RWPE1 (cell line): ENCODE measurements at regions not wholly inside any gene's neighbourhood (a gene's known extent, or its start where the extent isn't known, plus 50 kb on each side); places are given as distances from the start of the nearest gene placed in this dataset.

Source experiments
- CTCF ChIA-PET: fragments of 350-600 bp; sonication (Branson Sonifier 250); formaldehyde crosslinking; extraction: SDS; loops from one replicate; lab custom pipeline; 2021; lab: Yijun Ruan, JAX
- POLR2A ChIA-PET: fragments of 400-600 bp; formaldehyde crosslinking; extraction: SDS; loops from one replicate; lab custom pipeline; 2020; ENCODE audit warnings: antibody characterized with exemption; ENCODE audit not compliant: low non-redundant PET; lab: Yijun Ruan, JAX
- DNase-seq: peaks from one replicate; pipeline ENCODE4 v3.0.0; 2012; ENCODE audit warnings: low spot score
- H3K27ac ChIP-seq: fragments of 450-650 bp; 2 replicates; pipeline ENCODE4 v1.5.1; 2017
- TF ChIP-seq, protein P1 (sequence below): fragments of 450-650 bp; conservative IDR thresholded peaks from 2 replicates; pipeline ENCODE4 v1.5.1; 2017; ENCODE audit warnings: low read depth, mild to moderate bottlenecking

DNA sequence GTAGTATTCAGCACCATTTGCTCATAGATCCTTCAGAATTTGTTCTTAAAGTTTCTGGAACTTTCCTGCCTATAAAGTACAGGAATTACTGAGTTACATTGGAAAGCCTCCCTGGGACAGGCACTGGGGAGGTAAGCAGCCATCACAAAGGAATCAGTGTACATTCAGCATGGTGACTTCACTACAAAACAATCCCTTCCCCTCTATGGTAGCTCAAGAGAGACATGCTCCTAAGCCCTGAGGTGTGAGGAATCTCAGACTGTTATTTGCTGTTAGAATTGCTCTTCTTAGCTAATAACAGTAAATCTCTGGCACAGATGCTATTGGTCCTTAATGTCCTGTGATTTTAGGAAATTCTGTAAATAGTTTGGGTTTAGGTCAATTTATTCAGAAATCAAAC is 1898.0 kb upstream of the PCDH7 start:
- CTCF ChIA-PET, result interaction anchor here (0.7 kb wide), 1 partner anchor 101 kb away, joined by 3 read pairs; no protein-coding TSS in a partner anchor

DNA sequence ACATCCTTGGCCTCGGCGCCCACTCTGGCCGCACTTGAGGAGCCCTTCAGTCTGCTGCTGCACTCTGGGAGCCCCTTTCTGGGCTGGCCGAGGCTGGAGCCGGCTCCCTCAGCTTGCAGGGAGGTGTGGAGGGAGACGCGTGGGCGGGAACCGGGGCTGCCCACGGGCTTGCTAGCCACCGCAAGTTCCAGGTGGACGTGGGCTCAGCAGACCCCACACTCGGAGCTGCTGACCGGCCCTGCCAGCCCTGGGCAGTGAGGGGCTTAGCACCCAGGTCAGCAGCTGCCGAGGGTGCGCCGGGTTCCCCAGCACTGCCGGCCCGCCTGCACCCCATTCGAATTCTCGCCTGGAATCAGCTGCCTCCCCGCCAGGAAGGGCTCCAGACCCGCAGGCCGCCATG is 1892.3 kb upstream of the PCDH7 start:
- no peak overlapping the region for H3K27ac ChIP-seq
- CTCF ChIA-PET, result no interaction called here
- DNase-seq, result no peak
- POLR2A ChIA-PET, result no interaction called here
- TF ChIP-seq, protein P1, sequence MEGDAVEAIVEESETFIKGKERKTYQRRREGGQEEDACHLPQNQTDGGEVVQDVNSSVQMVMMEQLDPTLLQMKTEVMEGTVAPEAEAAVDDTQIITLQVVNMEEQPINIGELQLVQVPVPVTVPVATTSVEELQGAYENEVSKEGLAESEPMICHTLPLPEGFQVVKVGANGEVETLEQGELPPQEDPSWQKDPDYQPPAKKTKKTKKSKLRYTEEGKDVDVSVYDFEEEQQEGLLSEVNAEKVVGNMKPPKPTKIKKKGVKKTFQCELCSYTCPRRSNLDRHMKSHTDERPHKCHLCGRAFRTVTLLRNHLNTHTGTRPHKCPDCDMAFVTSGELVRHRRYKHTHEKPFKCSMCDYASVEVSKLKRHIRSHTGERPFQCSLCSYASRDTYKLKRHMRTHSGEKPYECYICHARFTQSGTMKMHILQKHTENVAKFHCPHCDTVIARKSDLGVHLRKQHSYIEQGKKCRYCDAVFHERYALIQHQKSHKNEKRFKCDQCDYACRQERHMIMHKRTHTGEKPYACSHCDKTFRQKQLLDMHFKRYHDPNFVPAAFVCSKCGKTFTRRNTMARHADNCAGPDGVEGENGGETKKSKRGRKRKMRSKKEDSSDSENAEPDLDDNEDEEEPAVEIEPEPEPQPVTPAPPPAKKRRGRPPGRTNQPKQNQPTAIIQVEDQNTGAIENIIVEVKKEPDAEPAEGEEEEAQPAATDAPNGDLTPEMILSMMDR, result no peak

More for the DNA sequence above, 1898.0 kb upstream of the PCDH7 start:
- DNase-seq, result no peak
- TF ChIP-seq, protein P1, result no peak
- POLR2A ChIA-PET, result no interaction called here
- no peak overlapping the region for H3K27ac ChIP-seq

DNA sequence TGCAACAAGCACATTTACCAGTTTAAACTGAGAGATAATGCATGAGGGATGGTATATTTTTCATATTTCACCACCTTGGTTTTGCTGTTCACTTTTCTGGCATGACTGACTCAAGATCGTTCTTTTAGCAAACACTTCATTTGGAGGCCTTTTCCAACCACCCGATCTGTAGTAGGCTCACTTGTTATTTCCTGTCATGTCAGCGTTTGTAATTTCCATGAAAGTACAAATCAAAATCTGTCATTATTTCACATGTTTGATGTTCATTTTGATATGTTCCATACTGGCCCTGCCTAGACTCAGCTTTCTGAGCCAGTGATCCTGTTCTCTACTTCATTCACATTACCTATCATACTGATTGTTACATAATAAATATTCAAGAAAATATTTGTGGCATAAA is 1888.3 kb upstream of the PCDH7 start:
- TF ChIP-seq, protein P1, result no peak
- H3K27ac ChIP-seq, result no peak overlapping the region
- POLR2A ChIA-PET, result no interaction called here
- DNase-seq, result no peak
- CTCF ChIA-PET, result no interaction called here

DNA sequence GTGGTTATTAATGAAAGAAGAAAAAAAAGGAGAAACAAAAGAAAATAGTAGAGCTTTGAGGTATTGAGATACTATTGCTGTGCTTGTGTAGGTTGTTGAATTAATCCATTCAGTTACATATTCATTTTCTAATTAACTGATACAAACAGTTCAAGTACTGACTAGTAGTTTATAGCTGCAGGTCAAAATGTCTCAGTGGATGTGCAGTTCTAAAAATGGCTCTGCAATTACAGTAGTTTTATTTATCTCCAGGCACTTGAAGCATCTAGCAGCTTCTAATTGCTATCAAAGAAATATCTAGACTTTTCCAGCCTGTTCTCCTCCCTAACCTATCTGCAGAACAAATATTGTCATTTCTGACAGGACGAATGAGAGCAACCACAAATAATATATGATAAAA is 1887.7 kb upstream of the PCDH7 start:
- CTCF ChIA-PET, result no interaction called here
- TF ChIP-seq, protein P1, result no peak
- DNase-seq, result no peak
- POLR2A ChIA-PET, result no interaction called here
- no peak overlapping the region for H3K27ac ChIP-seq

DNA sequence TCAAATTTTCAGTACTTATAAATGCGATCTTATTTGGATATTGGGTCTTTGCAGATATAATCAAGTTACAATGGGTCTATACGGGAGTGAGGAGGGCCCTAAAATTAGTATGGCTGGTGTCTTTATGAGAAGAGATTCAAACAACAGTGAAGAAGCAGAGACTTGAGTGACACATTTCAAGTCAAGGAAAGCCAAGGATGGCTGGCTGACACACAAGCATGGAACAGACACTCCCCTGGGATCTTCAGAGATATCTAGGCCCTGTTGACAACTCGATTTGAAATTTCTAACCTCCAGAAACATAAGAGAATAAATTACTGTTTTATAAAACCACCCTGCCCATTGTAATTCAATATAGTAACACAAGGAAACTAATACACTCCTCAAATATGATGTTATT is 1886.0 kb upstream of the PCDH7 start:
- TF ChIP-seq, protein P1, result no peak
- DNase-seq, result no peak
- ChIA-PET CTCF (no interaction called here), POLR2A (no interaction called here)
- no peak overlapping the region for H3K27ac ChIP-seq

DNA sequence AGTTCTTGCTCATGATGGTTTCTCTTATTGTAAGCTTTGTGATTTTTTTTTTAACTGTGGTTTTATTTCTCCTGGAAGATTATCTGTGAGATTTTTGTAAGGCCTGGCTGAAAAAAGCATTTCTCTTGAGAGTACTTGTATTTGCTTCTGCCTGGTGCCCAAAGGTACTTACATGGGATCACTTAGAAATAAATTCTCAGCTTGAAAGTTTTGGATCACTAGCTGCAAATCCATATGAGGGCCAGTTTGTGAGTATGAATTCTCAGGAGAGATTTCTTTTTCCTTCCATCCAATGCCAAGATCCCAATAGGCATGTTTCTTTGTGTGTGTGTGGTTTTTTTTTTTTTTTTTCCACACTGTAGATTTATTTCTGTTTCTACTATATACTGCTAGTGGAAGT is 1884.7 kb upstream of the PCDH7 start:
- DNase-seq, result no peak
- ChIA-PET POLR2A (no interaction called here), CTCF (no interaction called here)
- no peak overlapping the region for H3K27ac ChIP-seq
- TF ChIP-seq, protein P1, result no peak

DNA sequence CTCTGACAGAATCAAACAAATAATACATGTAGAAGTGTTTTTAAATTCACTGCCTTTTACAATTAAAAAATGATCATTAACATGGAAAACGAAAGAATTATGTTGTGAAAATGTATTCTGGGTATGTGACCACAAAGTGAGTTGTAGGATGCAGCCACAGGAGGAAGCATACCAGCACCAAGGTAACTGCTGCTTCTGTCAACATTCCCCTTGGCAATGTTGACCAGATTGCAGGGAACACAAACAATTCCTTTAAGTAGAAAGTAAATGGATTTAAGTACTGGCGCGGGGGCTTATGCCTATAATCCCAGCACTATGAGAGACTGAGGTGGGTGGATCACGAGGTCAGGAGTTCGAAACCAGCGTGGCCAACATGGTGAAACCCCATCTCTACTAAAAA is 1877.9 kb upstream of the PCDH7 start:
- no peak for DNase-seq
- TF ChIP-seq, protein P1, result no peak
- ChIA-PET POLR2A (no interaction called here), CTCF (no interaction called here)
- no peak overlapping the region for H3K27ac ChIP-seq
